Skeletal muscle tissue (tissue), 3 donors: ENCODE measurements at regions not wholly inside any gene's neighbourhood (a gene's known extent, or its start where the extent isn't known, plus 50 kb on each side); places are given as distances from the start of the nearest gene placed in this dataset.

Experiments
- H3K27ac ChIP-seq: one replicate; pipeline ENCODE4 v1.7.0; 2013; ENCODE audit warnings: mild to moderate bottlenecking, low read depth, low read length, inconsistent platforms
- H3K27me3 ChIP-seq, 3 donors: one replicate each; pipeline ENCODE4 v1.7.0; 2013; ENCODE audit warnings: low read length in 3 of 3; ENCODE audit not compliant: control insufficient read depth in 3 of 3, insufficient read depth in 3 of 3
- H3K36me3 ChIP-seq, 3 donors: one replicate each; pipeline ENCODE4 v1.7.0; 2013; ENCODE audit warnings: low read length in 3 of 3; ENCODE audit not compliant: control insufficient read depth in 3 of 3, insufficient read depth in 3 of 3
- H3K4me1 ChIP-seq, 3 donors: one replicate each; pipeline ENCODE4 v1.7.0; 2013; ENCODE audit warnings: low read length in 3 of 3, mild to moderate bottlenecking in 3 of 3; ENCODE audit not compliant: control insufficient read depth in 3 of 3, insufficient read depth in 3 of 3
- H3K4me3 ChIP-seq, 3 donors: one replicate each; pipeline ENCODE4 v1.7.0; 2013; ENCODE audit warnings: low read length in 3 of 3
- H3K9ac ChIP-seq, 3 donors: one replicate each; pipeline ENCODE4 v1.7.0; 2013; ENCODE audit warnings: low read length in 3 of 3, mild to moderate bottlenecking in 3 of 3, moderate library complexity in 2 of 3, low read depth in 1 of 3
- H3K9me3 ChIP-seq, 3 donors: one replicate each; pipeline ENCODE4 v1.7.0; 2013; ENCODE audit warnings: low read length in 3 of 3; ENCODE audit not compliant: control insufficient read depth in 3 of 3
- donor health status: Osteomylitis.

DNA sequence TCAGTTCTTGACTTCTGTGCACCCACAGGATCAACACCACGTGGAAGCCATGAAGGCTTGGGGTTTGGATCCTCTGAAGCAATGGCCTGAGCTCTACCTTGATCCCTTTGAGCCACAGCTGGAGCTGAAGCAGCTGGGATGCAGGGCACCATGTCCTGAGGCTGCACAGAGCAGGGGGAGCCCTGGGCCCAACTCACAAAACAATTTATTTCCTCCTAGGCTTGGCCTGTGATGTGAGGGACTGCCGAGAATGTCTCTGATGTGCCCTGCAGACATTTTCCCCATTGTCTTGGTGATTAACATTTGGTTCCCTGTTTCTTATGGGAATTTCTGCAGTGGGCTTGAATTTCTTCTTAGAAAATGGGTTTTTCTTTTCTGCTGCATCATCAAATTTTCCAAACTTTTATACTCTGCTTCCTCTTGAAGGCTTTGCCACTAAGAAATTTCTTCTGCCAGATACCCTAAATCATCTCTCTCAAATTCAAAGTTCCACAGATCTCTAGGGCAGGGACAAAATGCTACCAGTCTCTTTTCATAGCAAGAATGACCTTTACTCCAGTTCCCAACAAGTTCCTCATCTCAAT is 288.2 kb downstream of the CCDC59 start:
- Histone ChIP-seq H3K4me3 (no peak overlapping the region), H3K4me1 (no peaks in the 10 kb centered on the region), H3K36me3 (no peaks in the 10 kb centered on the region), H3K9ac (no peak overlapping the region), H3K27ac (no peak overlapping the region), H3K27me3 (no peaks in the 10 kb centered on the region), H3K9me3 (no peaks in the 10 kb centered on the region)

DNA sequence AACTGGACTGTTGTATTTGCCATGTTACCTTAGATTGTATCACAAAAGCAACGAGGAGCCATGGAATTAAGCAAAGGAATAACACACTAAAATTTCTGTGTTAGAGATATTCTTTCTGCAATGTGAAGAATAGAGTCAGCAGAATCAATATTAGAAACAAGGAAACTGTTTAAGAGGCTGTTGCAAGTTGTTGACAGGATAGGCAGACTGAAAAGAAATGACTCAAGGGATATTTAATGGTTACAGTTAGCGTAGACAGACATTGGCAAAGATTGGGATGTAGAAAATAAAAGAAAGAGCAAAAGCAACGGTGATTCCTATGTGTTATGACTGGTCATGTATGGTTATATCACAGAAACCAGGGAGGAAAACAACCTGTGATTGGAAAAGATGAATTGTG is 299.0 kb upstream of the PPFIA2 start:
- no peak overlapping the region for H3K9ac ChIP-seq

DNA sequence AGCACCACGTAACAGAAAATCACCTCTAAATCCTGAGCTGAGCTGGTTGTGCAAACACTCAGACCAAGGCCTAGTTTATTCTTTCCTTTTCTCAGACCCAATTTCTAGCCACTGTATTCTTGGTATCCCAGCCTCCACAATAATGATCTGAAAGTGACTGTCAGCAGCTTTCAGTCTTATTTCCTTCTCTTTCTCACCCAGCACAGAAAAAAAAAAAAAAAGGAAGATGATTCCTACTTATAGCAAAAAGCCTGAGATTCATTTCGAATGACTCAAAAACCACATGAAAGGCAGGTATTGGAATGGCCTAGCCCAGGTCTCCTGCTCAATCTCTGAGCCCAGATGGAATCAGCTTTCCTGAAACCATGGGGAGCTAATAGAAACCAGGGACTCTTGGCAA is 298.6 kb upstream of the PPFIA2 start:
- no peaks in the 10 kb centered on the region for H3K9me3 ChIP-seq
- H3K4me3 ChIP-seq, result no peak overlapping the region
- H3K36me3 ChIP-seq, result no peaks in the 10 kb centered on the region
- H3K9ac ChIP-seq, result no peak overlapping the region
- H3K27ac ChIP-seq, result no peak overlapping the region
- no peaks in the 10 kb centered on the region for H3K4me1 ChIP-seq
- H3K27me3 ChIP-seq, result no peaks in the 10 kb centered on the region

More for the DNA sequence above, 299.0 kb upstream of the PPFIA2 start:
- Histone ChIP-seq H3K9me3 (no peaks in the 10 kb centered on the region), H3K27me3 (no peaks in the 10 kb centered on the region), H3K27ac (no peak overlapping the region), H3K4me3 (no peak overlapping the region), H3K4me1 (no peaks in the 10 kb centered on the region), H3K36me3 (no peaks in the 10 kb centered on the region)

DNA sequence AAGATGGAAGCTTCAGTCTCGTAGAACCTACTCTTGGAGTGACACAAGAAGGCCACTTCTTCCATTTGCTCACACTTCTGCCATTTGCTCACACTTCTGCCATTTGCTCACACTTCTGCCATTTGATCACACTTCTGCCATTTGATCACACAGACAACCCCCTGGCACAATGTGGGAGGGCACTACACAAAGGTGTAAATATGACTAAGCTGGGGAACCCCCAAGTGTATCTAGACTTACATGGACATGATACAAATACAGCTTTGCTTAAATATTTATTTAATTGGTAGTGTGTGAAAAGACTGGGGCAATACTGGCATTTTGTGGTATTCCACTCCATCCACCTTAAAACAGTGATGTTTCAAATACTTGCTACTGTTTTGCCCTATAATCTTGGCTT is 296.2 kb upstream of the PPFIA2 start:
- no peaks in the 10 kb centered on the region for H3K36me3 ChIP-seq
- H3K9ac ChIP-seq, result no peak overlapping the region
- no peak overlapping the region for H3K4me3 ChIP-seq
- no peaks in the 10 kb centered on the region for H3K9me3 ChIP-seq
- no peak overlapping the region for H3K27ac ChIP-seq
- no peaks in the 10 kb centered on the region for H3K27me3 ChIP-seq
- H3K4me1 ChIP-seq, result no peaks in the 10 kb centered on the region

- H3K27ac ChIP-seq, result no peak overlapping the region
- H3K4me3 ChIP-seq, result no peak overlapping the region
- H3K36me3 ChIP-seq, result no peaks in the 10 kb centered on the region
- H3K9me3 ChIP-seq, result no peaks in the 10 kb centered on the region
- H3K4me1 ChIP-seq, result no peaks in the 10 kb centered on the region
- H3K27me3 ChIP-seq, result no peaks in the 10 kb centered on the region
- H3K9ac ChIP-seq, result no peak overlapping the region
Observed at GRCh38 chr12:82054566-82054965, 295.4 kb upstream of the PPFIA2 start.

- H3K27ac ChIP-seq, result no peak overlapping the region
Observed at GRCh38 chr12:82047446-82047845, 288.3 kb upstream of the PPFIA2 start.

GRCh38 chr12:82040987-82041743 is 282.0 kb upstream of the PPFIA2 start:
- Histone ChIP-seq H3K36me3 (no peaks in the 10 kb centered on the region), H3K9ac (no peak overlapping the region), H3K27ac (no peak overlapping the region), H3K27me3 (no peaks in the 10 kb centered on the region), H3K4me3 (no peak overlapping the region), H3K9me3 (no peaks in the 10 kb centered on the region), H3K4me1 (no peaks in the 10 kb centered on the region)

More at GRCh38 chr12:82047446-82047845, 288.3 kb upstream of the PPFIA2 start:
- Histone ChIP-seq H3K4me1 (no peaks in the 10 kb centered on the region), H3K4me3 (no peak overlapping the region), H3K9me3 (no peaks in the 10 kb centered on the region), H3K9ac (no peak overlapping the region), H3K36me3 (no peaks in the 10 kb centered on the region), H3K27me3 (no peaks in the 10 kb centered on the region)

- H3K36me3 ChIP-seq, result no peaks in the 10 kb centered on the region
- H3K4me1 ChIP-seq, result no peaks in the 10 kb centered on the region
- no peak overlapping the region for H3K4me3 ChIP-seq
- no peak overlapping the region for H3K9ac ChIP-seq
- peaks cover 0 to 3% (median 0%) of the 10 kb centered on the region in 3 donors for H3K9me3 ChIP-seq
- H3K27me3 ChIP-seq, result no peaks in the 10 kb centered on the region
- H3K27ac ChIP-seq, result no peak overlapping the region
Observed at GRCh38 chr12:82034769-82035168, 275.6 kb upstream of the PPFIA2 start.

GRCh38 chr12:82029936-82030335 is 270.8 kb upstream of the PPFIA2 start:
- peaks cover 0 to 3% (median 0%) of the 10 kb centered on the region in 3 donors for H3K9me3 ChIP-seq

DNA sequence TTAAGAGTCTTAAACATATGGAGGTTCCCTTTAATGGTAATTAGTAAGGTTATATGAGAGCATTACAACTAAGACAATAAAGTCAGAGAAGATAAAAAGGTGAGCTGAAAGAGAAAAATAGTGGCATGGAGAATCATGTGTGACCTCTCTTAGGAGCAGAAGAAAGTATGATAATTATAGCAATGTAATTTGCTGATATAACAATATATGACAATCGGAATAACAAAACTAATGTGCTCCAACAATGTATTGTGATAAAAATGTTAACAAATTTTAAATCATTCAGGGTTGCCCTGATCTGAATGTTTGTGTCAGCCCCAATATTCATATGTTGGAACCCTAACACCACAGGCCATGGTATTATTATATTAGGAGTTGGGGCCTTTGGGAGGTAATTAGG is 269.6 kb upstream of the PPFIA2 start:
- no peaks in the 10 kb centered on the region for H3K4me1 ChIP-seq
- H3K9ac ChIP-seq, result no peak overlapping the region
- no peak overlapping the region for H3K27ac ChIP-seq
- H3K4me3 ChIP-seq, result no peak overlapping the region
- no peaks in the 10 kb centered on the region for H3K27me3 ChIP-seq
- no peaks in the 10 kb centered on the region for H3K36me3 ChIP-seq
- H3K9me3 ChIP-seq, result peaks cover 0 to 2% (median 0%) of the 10 kb centered on the region in 3 donors

More at GRCh38 chr12:82029936-82030335, 270.8 kb upstream of the PPFIA2 start:
- H3K27ac ChIP-seq, result no peak overlapping the region
- no peaks in the 10 kb centered on the region for H3K27me3 ChIP-seq
- no peak overlapping the region for H3K9ac ChIP-seq
- no peaks in the 10 kb centered on the region for H3K4me1 ChIP-seq
- no peak overlapping the region for H3K4me3 ChIP-seq
- H3K36me3 ChIP-seq, result no peaks in the 10 kb centered on the region
